ENCODE measurements at regions not wholly inside any gene's neighbourhood (a gene's known extent, or its start where the extent isn't known, plus 50 kb on each side); places are given as distances from the start of the nearest gene placed in this dataset.

GRCh38 chr16:86723689-86724088, 145.3 kb downstream of the FOXL1 start:
- H3K27ac ChIP-seq = no peak overlapping the region
- ATAC-seq (ENCODE audit: insufficient number of reproducible peaks, low FRiP score, low read depth) (no peak), DNase-seq (ENCODE audit: low spot score) (no peak)
- H3K36me3 ChIP-seq = no peaks in the 10 kb centered on the region
- H3K27me3 ChIP-seq (replicated peaks; ENCODE audit: insufficient read depth) = no peaks in the 10 kb centered on the region
- no peak overlapping the region for H3K4me3 ChIP-seq
- TF ChIP-seq, protein P1, sequence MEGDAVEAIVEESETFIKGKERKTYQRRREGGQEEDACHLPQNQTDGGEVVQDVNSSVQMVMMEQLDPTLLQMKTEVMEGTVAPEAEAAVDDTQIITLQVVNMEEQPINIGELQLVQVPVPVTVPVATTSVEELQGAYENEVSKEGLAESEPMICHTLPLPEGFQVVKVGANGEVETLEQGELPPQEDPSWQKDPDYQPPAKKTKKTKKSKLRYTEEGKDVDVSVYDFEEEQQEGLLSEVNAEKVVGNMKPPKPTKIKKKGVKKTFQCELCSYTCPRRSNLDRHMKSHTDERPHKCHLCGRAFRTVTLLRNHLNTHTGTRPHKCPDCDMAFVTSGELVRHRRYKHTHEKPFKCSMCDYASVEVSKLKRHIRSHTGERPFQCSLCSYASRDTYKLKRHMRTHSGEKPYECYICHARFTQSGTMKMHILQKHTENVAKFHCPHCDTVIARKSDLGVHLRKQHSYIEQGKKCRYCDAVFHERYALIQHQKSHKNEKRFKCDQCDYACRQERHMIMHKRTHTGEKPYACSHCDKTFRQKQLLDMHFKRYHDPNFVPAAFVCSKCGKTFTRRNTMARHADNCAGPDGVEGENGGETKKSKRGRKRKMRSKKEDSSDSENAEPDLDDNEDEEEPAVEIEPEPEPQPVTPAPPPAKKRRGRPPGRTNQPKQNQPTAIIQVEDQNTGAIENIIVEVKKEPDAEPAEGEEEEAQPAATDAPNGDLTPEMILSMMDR (IDR thresholded peaks at IDR 0.05) = no peak
- no peaks in the 10 kb centered on the region for H3K4me1 ChIP-seq (ENCODE audit: control insufficient read depth in 1 of 2, low read depth in 2 of 2)
- H3K9me3 ChIP-seq = no peaks in the 10 kb centered on the region

- no peak overlapping the region for H3K27ac ChIP-seq
- no peaks in the 10 kb centered on the region for H3K9me3 ChIP-seq
- no peaks in the 10 kb centered on the region for H3K4me1 ChIP-seq (ENCODE audit: control insufficient read depth in 1 of 2, low read depth in 2 of 2)
- no peak for DNase-seq (ENCODE audit: low spot score)
- ATAC-seq (ENCODE audit: insufficient number of reproducible peaks, low FRiP score, low read depth) = no peak
- no peak overlapping the region for H3K4me3 ChIP-seq
- H3K27me3 ChIP-seq (replicated peaks; ENCODE audit: insufficient read depth) = no peaks in the 10 kb centered on the region
- no peaks in the 10 kb centered on the region for H3K36me3 ChIP-seq
- TF ChIP-seq, protein P1 (IDR thresholded peaks at IDR 0.05) = no peak
These were observed 147.1 kb downstream of the FOXL1 start for GRCh38 chr16:86725401-86725800.

- no peaks in the 10 kb centered on the region for H3K27me3 ChIP-seq (replicated peaks; ENCODE audit: insufficient read depth)
- H3K4me3 ChIP-seq = no peak overlapping the region
- ATAC-seq (ENCODE audit: insufficient number of reproducible peaks, low FRiP score, low read depth) = no peak
- no peaks in the 10 kb centered on the region for H3K4me1 ChIP-seq (ENCODE audit: control insufficient read depth in 1 of 2, low read depth in 2 of 2)
- no peaks in the 10 kb centered on the region for H3K9me3 ChIP-seq
- no peak overlapping the region for H3K27ac ChIP-seq
- no peak for DNase-seq (ENCODE audit: low spot score)
- TF ChIP-seq, protein P1 (IDR thresholded peaks at IDR 0.05) = no peak
- no peaks in the 10 kb centered on the region for H3K36me3 ChIP-seq
These were observed 148.0 kb downstream of the FOXL1 start for GRCh38 chr16:86726340-86726739.

DNA sequence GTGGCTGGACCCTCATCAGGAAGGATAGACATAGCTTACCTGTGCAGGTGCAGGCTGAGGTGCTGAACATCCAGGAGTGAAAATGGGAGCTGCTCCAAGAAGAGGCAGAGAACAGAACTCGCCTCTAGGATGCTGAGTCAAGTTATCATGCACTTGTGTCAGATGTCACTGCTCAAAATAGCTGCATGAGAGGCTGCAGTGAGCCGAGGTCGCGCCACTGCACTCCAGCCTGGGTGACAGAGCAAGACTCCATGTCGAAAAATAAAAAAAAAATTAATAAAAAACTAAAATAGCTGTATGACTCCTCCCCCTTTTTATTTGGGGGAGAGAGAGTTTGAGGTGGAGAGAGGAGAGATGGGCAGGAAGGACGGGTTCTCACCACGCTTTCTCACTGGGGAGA, 148.8 kb downstream of the FOXL1 start:
- H3K4me1 ChIP-seq (ENCODE audit: control insufficient read depth in 1 of 2, low read depth in 2 of 2) = no peaks in the 10 kb centered on the region
- H3K36me3 ChIP-seq = no peaks in the 10 kb centered on the region
- no peak overlapping the region for H3K27ac ChIP-seq
- ATAC-seq (ENCODE audit: insufficient number of reproducible peaks, low FRiP score, low read depth) (peak; percentile 11), DNase-seq (ENCODE audit: low spot score) (no peak)
- TF ChIP-seq, protein P1 (IDR thresholded peaks at IDR 0.05) = no peak
- H3K27me3 ChIP-seq (replicated peaks; ENCODE audit: insufficient read depth) = no peaks in the 10 kb centered on the region
- no peaks in the 10 kb centered on the region for H3K9me3 ChIP-seq
- no peak overlapping the region for H3K4me3 ChIP-seq

GRCh38 chr16:86727632-86728031, 149.3 kb downstream of the FOXL1 start:
- Histone ChIP-seq H3K9me3 (no peaks in the 10 kb centered on the region), H3K36me3 (no peaks in the 10 kb centered on the region), H3K27me3 (replicated peaks; ENCODE audit: insufficient read depth) (no peaks in the 10 kb centered on the region), H3K4me1 (ENCODE audit: control insufficient read depth in 1 of 2, low read depth in 2 of 2) (no peaks in the 10 kb centered on the region), H3K4me3 (no peak overlapping the region), H3K27ac (no peak overlapping the region)
- no peak for ATAC-seq (ENCODE audit: insufficient number of reproducible peaks, low FRiP score, low read depth)
- TF ChIP-seq, protein P1 (IDR thresholded peaks at IDR 0.05) = no peak
- DNase-seq (ENCODE audit: low spot score) = no peak

Data from thoracic aorta (tissue), 2 donors.